Activated naive CD4-positive, alpha-beta T cell treated with anti-CD3 and anti-CD28 coated beads, Interleukin-2, amount 50 U/mL, for 72 hours (primary cell): ENCODE measurements at regions not wholly inside any gene's neighbourhood (a gene's known extent, or its start where the extent isn't known, plus 50 kb on each side); places are given as distances from the start of the nearest gene placed in this dataset.

Experiments
- ATAC-seq, 2 donors: fragments of 150-1000 bp; cut with Tn5 transposase; 2 replicates each; pipeline ENCODE4 v1.10.0; 2021; ENCODE audit warnings: mild to moderate bottlenecking in 2 of 2, moderate library complexity in 2 of 2
- DNase-seq, 2 donors: peaks; one replicate each; pipeline ENCODE4 v3.0.0; 2021 to 2022; ENCODE audit warnings: low spot score in 2 of 2
- H3K27ac Mint-ChIP-seq, 2 donors: one replicate each; pipeline ENCODE4 v1.8.0; 2022; ENCODE audit warnings: mild to moderate bottlenecking in 2 of 2, mixed read lengths in 2 of 2
- H3K36me3 Mint-ChIP-seq, 2 donors: one replicate each; pipeline ENCODE4 v1.8.0; 2022; ENCODE audit warnings: mixed read lengths in 2 of 2
- H3K9me3 Mint-ChIP-seq, 2 donors: one replicate each; pipeline ENCODE4 v1.8.0; 2022; ENCODE audit warnings: mixed read lengths in 2 of 2

DNA sequence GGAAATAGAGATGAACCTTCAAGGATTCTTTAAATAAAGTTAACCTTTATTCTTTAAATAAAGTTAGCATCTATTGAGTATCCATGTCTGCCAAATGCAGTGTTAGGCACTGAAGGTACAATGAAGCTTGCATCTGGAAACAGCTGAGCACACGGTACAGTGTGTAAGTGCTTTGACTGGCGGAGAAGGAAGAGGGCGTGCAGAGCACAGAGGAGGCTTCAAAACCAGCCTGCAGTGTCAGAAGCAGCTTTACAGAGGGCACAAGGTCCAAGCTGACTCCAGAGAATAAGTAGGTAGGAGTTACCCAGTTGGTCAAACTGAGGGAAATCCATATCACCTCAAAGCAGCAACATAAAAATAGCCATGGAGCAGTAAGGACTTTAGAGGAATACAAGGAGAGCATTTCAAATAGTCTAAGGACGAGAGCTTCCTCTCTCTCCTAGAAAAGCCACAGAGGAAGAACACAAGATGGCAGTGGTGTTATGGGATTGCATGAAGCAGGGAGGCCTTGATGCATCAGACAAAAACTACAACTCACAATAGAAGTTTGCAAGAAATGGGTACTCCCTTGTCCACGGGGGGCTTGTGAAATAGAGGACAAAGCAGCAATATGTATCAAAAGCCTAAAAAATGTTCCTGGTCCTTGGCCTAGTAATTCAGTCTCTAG, 60.3 kb upstream of the PPP2R3A start:
- ATAC-seq: no peak

DNA sequence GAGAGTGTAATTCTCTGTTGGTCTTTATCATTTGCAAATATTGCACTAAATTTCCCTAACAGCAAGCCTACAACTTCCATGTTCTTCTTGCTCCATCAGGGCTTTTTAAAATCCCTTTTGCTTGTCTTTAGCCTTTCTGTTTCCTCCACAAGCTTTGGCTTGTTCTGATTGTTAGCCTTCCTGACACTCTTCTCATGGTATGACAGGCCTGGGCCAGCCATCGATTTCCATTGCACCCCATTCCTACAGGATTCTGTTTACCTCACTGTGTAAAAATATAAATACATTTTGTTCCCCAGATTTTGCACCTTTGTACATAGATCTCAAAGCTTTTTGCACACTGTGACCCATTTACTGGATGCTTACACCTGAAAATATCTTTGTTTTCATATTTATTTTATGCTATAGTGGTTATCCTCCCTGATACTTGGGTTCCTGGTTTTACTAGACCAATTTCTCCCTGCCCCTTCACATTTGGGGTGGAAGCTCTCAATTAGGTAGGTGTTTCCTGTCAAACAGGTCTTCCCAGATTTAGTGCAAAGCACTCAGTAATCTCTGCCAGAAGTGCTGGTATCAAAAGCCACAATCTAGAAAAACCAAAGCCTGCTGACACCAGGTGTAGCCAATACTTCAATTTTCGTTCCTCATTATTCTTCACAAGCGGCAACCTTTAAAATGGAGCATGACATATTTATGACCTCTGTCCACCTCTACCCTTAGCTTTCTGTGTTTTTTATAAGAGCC, 57.9 kb upstream of the PPP2R3A start:
- Mint-ChIP-seq H3K9me3 (no peaks in the 10 kb centered on the region), H3K27ac (no peak overlapping the region), H3K36me3 (no peaks in the 10 kb centered on the region)
- DNase-seq: no peak
- no peak for ATAC-seq

More for the DNA sequence above, 60.3 kb upstream of the PPP2R3A start:
- no peaks in the 10 kb centered on the region for H3K36me3 Mint-ChIP-seq
- no peak overlapping the region for H3K27ac Mint-ChIP-seq
- peaks cover 0 to 4% of the 10 kb centered on the region in 2 donors for H3K9me3 Mint-ChIP-seq
- DNase-seq: no peak

DNA sequence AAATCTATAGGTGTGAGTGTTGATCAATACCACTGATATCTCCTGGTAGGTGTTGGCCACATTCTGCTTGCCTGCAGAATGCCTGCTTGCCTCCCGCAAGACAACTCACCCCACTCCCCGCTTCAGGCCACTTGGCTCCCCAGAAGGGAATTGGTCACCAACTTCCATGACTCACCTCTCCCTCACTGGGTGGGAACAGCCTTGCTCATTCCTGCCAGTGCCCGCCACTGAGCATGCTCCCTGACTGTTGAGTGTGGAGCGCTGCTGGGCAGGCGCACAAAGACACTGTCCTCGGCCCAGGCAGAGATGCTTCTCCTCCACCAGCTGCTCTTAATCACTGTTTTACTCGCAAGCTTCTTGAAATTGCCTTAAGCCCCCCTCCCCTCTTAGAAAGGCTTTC, 57.3 kb upstream of the PPP2R3A start:
- DNase-seq: no peak
- H3K9me3 Mint-ChIP-seq: no peaks in the 10 kb centered on the region
- no peak overlapping the region for H3K27ac Mint-ChIP-seq
- no peaks in the 10 kb centered on the region for H3K36me3 Mint-ChIP-seq
- ATAC-seq: no peak

DNA sequence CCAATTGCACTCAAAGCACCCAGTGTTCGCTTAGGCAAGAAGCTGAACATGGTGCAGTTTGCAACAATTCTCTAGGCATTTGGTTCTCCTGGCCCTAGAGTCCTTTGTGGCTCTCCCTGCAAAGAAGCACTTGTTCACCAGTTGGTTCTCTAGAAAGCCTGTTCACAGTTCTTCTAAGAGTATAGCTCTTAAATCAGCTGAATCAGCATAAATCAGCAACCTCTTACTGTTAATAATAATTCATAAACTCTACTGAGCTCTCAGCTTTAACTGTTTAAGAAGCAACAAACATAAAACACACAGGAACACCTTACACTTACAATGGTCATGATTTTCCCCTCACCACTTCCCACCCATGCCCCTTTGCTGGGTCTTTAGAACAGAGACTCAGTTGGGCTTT, 56.8 kb upstream of the PPP2R3A start:
- ATAC-seq (no peak), DNase-seq (no peak)
- Mint-ChIP-seq H3K27ac (no peak overlapping the region), H3K36me3 (no peaks in the 10 kb centered on the region), H3K9me3 (no peaks in the 10 kb centered on the region)

DNA sequence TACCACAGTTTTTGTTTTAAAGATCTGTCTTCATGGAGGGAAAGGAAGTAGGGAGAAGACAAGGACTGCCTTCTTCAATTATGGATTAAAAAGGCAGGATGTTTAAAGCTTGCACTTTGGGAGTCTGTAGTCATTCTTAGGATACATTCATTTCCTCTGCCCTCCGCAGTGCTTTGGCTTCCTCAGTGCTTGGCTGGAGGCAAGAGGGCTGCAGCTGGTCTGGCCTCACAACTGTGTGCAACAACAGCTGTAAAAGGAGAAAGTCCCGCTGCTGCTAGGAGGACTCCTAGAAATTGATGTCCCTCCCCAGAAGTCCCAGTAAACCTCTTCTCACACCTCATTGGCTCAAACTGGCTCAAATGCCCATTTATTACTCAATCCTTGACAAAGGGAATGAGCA, 54.4 kb upstream of the PPP2R3A start:
- no peak for DNase-seq
- Mint-ChIP-seq H3K9me3 (no peaks in the 10 kb centered on the region), H3K36me3 (no peaks in the 10 kb centered on the region), H3K27ac (no peak overlapping the region)
- ATAC-seq: no peak

DNA sequence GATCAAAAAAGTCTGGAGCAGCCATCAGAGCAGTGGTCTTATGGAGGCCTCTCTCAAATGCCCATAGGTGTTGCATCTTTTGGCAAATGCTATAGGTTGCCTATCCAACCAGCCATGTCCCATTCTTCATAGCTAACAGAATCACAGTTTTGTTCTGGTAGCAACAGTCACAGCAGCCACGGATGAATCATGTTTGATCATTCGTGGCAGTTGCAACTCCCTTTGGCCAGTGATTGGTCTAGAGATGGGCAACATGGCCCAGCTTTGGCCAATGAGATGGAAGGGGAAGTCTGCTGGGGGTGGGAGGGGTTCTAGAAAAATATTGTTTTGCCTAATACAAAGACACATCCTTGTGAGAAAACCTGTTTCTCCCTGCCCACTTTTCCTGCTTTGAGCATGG, 50.3 kb upstream of the PPP2R3A start:
- DNase-seq (no peak), ATAC-seq (no peak)
- Mint-ChIP-seq H3K36me3 (no peaks in the 10 kb centered on the region), H3K27ac (no peak overlapping the region), H3K9me3 (peaks cover 0 to 3% of the 10 kb centered on the region in 2 donors)
